ENCODE measurements at regions not wholly inside any gene's neighbourhood (a gene's known extent, or its start where the extent isn't known, plus 50 kb on each side); places are given as distances from the start of the nearest gene placed in this dataset.

DNA sequence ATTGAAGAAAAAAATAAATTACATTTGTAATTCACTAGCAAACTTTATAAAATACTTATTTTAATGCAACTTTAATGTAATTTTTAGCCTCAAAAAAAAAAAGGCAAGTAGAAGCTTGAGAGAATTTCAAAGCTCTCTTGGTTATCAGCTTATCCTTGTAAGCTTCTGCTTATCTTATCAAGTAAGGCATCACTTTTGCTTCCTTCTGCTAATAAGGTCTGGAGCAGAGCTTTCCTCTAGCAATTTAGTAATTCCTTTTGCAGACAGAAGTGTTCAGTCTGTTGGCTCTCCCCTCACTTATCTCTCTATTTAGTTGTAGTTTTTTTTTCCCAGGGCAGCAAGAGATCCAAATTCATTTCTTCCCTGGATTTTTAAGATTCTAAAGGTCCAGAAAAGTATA, 525.0 kb downstream of the ISL1 start:
- no peak for TF ChIP-seq POLR2AphosphoS5 (IDR thresholded peaks at IDR 0.05)
- no peak for TF ChIP-seq POLR2A (IDR thresholded peaks at IDR 0.05)
- TF ChIP-seq, protein P1, sequence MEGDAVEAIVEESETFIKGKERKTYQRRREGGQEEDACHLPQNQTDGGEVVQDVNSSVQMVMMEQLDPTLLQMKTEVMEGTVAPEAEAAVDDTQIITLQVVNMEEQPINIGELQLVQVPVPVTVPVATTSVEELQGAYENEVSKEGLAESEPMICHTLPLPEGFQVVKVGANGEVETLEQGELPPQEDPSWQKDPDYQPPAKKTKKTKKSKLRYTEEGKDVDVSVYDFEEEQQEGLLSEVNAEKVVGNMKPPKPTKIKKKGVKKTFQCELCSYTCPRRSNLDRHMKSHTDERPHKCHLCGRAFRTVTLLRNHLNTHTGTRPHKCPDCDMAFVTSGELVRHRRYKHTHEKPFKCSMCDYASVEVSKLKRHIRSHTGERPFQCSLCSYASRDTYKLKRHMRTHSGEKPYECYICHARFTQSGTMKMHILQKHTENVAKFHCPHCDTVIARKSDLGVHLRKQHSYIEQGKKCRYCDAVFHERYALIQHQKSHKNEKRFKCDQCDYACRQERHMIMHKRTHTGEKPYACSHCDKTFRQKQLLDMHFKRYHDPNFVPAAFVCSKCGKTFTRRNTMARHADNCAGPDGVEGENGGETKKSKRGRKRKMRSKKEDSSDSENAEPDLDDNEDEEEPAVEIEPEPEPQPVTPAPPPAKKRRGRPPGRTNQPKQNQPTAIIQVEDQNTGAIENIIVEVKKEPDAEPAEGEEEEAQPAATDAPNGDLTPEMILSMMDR (IDR thresholded peaks at IDR 0.05): no peak
- TF ChIP-seq EP300 (IDR thresholded peaks at IDR 0.05; ENCODE audit: low read depth): no peak
